Mesodermal cell (in vitro differentiated cells): ENCODE measurements at regions not wholly inside any gene's neighbourhood (a gene's known extent, or its start where the extent isn't known, plus 50 kb on each side); places are given as distances from the start of the nearest gene placed in this dataset.
"Not testable (repeated sequence)": the region's sequence is repeated elsewhere in the genome, so short reads cannot be mapped to it uniquely, and the experiment has no call there.

Experiments
- H3K27ac ChIP-seq: 2 replicates; pipeline ENCODE4 v1.7.0; 2013; ENCODE audit warnings: mild to moderate bottlenecking, low read depth, low read length, moderate library complexity; ENCODE audit not compliant: severe bottlenecking
- H3K36me3 ChIP-seq: 2 replicates; pipeline ENCODE4 v1.7.1; 2013; ENCODE audit warnings: mild to moderate bottlenecking, low read length, moderate library complexity; ENCODE audit not compliant: control insufficient read depth, insufficient read depth
- H3K4me1 ChIP-seq: one replicate; pipeline ENCODE4 v1.7.1; 2013; ENCODE audit warnings: mild to moderate bottlenecking, low read length; ENCODE audit not compliant: insufficient read depth, control insufficient read depth, poor library complexity, severe bottlenecking
- H3K4me3 ChIP-seq: 2 replicates; pipeline ENCODE4 v1.7.0; 2013; ENCODE audit warnings: low read length, control low read depth, mild to moderate bottlenecking; ENCODE audit not compliant: insufficient read depth, poor library complexity, severe bottlenecking; ENCODE audit errors: extremely low read depth
- H3K9me3 ChIP-seq: 2 replicates; pipeline ENCODE4 v1.7.1; 2013; ENCODE audit warnings: mild to moderate bottlenecking, low read length, moderate library complexity; ENCODE audit not compliant: control insufficient read depth
- WGBS, 2 experiments: methylation state at CpG; one replicate each; pipeline ENCODE4 v1.1.5; 2013; ENCODE audit warnings: missing lambda C conversion rate in 2 of 2; ENCODE audit not compliant: insufficient coverage in 2 of 2; 5-methylcytosine and 5-hydroxymethylcytosine counted together

DNA sequence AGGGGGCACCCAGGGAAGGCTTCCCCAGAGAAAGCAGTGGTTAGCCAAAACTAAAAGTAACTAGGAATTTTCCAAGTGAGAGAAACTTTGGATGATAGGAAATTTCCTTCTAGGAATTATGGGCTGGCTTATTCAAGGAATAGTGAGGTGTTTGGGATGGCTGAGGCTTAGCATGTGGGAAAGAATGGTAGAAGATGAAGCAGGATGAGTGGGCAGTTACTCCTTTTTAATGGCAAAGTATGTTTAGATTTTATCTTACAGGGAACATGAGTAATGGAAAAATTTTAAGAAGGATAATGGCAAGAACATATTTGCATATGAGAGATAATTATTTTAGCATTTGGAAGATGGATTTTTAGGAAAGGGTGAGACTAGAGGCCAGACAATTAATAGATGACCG is 197.6 kb downstream of the SLC38A4 start:
- WGBS, 2 experiments = 86 to 100% methylated on average over 1 of the region's 1 CpG
- H3K27ac ChIP-seq = no peak overlapping the region
- no peaks in the 10 kb centered on the region for H3K4me1 ChIP-seq
- H3K9me3 ChIP-seq = no peaks in the 10 kb centered on the region
- no peaks in the 10 kb centered on the region for H3K36me3 ChIP-seq
- H3K4me3 ChIP-seq = no peak overlapping the region

DNA sequence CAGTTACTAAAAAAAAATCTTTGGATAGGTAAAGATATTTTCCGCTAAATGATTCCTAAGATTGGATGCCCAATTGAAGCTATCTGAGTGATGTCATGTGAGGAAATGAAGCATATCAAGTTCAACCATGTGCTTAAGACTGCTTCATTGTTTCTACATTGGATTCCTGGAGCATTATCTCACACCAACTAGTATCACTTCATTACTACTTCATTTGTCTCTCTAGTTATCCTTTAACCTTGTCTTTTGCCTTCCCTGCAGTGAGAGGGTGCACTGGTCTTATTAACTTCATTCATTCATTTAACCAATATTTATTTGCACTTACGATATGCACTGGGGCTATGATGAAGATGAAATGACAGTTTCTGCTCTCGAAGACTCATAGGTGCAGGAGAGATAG is 198.1 kb downstream of the SLC38A4 start:
- no peak overlapping the region for H3K27ac ChIP-seq
- no peak overlapping the region for H3K4me3 ChIP-seq
- no peaks in the 10 kb centered on the region for H3K4me1 ChIP-seq
- 100% methylated on average over 2 of the region's 3 CpGs; no CpG with 5 or more reads in 1 of the 2 experiments for WGBS, 2 experiments
- H3K36me3 ChIP-seq = no peaks in the 10 kb centered on the region
- H3K9me3 ChIP-seq = no peaks in the 10 kb centered on the region

DNA sequence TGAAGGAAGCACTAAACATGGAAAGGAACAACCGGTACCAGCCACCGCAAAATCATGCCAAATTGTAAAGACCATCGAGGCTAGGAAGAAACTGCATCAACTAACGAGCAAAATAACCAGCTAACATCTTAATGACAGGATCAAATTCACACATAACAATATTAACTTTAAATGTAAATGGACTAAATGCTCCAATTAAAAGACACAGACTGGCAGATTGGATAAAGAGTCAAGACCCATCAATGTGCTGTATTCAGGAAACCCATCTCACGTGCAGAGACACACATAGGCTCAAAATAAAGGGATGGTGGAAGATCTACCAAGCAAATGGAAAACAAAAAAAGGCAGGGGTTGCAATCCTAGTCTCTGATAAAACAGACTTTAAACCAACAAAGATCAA is 206.3 kb downstream of the SLC38A4 start:
- not testable (repeated sequence) for H3K4me1 ChIP-seq, H3K9me3 ChIP-seq, H3K4me3 ChIP-seq, H3K36me3 ChIP-seq, H3K27ac ChIP-seq
- no CpG with 5 or more reads among the region's 5 CpGs for WGBS, 2 experiments

DNA sequence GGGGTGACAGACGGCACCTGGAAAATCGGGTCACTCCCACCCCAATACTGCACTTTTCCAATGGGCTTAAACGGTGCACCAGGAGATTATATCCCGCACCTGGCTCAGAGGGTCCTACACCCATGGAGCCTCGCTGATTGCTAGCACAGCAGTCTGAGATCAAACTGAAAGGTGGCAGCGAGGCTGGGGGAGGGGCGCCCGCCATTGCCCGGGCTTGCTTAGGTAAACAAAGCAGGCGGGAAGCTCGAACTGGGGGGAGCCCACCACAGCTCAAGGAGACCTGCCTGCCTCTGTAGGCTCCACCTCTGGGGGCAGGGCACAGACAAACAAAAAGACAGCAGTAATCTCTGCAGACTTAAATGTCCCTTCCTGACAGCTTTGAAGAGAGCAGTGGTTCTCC is 208.1 kb downstream of the SLC38A4 start:
- H3K4me3 ChIP-seq, H3K27ac ChIP-seq, H3K4me1 ChIP-seq, H3K9me3 ChIP-seq, H3K36me3 ChIP-seq: not testable (repeated sequence)
- WGBS, 2 experiments = 91 to 95% methylated on average over 8 to 9 of the region's 11 CpGs

DNA sequence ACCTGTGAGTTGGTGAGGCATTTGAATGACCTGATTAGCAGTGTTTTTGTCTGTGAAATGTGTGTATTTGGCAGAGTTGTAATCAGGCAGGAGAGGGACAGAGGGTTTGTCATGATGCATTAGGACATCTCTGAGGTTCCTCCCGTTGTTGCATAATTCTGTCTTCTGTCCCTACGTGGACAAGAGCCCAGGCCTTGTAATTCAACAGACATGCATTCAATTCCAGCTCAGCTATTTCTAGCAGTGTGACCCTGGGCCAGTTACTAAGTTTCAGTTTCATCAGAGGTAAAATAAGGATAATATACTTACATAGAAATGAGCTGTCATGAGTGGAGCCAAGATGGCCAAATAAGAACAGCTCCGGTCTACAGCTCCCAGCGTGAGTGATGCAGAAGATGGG is 208.6 kb downstream of the SLC38A4 start:
- H3K27ac ChIP-seq = no peak overlapping the region
- H3K4me3 ChIP-seq = no peak overlapping the region
- H3K4me1 ChIP-seq = no peaks in the 10 kb centered on the region
- no peaks in the 10 kb centered on the region for H3K36me3 ChIP-seq
- WGBS, 2 experiments = 72 to 76% methylated on average over 2 of the region's 4 CpGs
- H3K9me3 ChIP-seq = peaks cover 5% of the 10 kb centered on the region

DNA sequence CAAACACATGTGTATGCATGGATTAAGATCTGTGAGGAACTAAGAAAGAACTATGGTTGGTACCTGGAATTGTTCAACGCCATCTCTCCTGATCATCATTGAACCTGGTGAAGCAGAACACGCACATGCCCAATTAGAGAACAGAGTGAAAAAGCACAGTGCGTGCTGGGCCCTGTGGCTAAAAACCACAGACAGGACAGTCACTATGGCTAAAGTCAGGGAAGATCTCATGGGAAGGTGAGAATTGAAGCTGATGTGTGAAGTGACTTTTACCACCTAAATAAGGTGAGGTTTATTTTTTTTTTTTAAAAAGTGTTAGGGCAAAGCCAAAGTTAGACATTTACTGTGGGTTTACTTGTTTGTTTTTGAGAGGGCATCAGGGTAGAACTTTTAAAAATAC is 215.0 kb downstream of the SLC38A4 start:
- Histone ChIP-seq H3K36me3 (no peaks in the 10 kb centered on the region), H3K4me3 (no peak overlapping the region), H3K27ac (no peak overlapping the region), H3K4me1 (no peaks in the 10 kb centered on the region), H3K9me3 (no peaks in the 10 kb centered on the region)
- 96 to 97% methylated on average over 3 of the region's 3 CpGs for WGBS, 2 experiments

DNA sequence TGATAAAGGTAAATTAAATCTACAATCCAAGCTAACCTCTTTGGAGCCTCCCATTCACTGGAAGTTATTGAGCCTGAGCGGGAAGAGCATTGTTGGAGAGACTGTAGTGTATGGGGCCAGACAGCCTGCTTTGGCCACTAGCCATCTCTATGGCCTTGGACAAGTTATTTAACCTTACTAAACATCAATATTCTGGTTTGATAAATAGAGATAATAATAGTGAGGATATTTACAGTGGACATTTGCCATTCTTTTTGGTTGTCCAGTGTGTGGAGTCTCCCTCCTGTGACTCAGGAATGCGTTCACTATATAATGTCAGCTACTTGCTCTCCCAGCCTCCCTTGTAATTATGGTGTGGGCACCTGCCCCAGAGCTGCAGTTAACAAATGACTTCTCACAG is 216.1 kb downstream of the SLC38A4 start:
- H3K36me3 ChIP-seq = no peaks in the 10 kb centered on the region
- no peak overlapping the region for H3K4me3 ChIP-seq
- no peaks in the 10 kb centered on the region for H3K4me1 ChIP-seq
- no peaks in the 10 kb centered on the region for H3K9me3 ChIP-seq
- 100% methylated on average over 1 of the region's 2 CpGs for WGBS, 2 experiments
- H3K27ac ChIP-seq = no peak overlapping the region

DNA sequence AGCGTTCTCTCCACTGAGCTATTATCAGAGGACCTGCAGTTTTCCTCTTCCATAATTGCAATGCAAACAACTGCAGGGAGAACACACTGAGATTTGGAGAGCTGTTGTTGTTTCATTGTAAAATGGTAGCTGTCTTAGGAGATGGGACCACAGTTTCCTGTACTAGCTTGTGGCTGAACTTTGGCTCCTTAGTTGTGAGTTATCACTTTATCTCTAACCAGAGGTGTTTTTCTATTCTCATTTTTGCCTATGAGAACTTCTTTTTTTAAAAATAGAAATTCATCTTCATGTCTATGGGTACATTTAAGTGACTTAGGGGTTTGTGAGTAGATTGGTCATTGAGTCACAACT is 216.5 kb downstream of the SLC38A4 start:
- WGBS, 2 experiments = no CpG with 5 or more reads among the region's 1 CpG
- no peak overlapping the region for H3K4me3 ChIP-seq

DNA sequence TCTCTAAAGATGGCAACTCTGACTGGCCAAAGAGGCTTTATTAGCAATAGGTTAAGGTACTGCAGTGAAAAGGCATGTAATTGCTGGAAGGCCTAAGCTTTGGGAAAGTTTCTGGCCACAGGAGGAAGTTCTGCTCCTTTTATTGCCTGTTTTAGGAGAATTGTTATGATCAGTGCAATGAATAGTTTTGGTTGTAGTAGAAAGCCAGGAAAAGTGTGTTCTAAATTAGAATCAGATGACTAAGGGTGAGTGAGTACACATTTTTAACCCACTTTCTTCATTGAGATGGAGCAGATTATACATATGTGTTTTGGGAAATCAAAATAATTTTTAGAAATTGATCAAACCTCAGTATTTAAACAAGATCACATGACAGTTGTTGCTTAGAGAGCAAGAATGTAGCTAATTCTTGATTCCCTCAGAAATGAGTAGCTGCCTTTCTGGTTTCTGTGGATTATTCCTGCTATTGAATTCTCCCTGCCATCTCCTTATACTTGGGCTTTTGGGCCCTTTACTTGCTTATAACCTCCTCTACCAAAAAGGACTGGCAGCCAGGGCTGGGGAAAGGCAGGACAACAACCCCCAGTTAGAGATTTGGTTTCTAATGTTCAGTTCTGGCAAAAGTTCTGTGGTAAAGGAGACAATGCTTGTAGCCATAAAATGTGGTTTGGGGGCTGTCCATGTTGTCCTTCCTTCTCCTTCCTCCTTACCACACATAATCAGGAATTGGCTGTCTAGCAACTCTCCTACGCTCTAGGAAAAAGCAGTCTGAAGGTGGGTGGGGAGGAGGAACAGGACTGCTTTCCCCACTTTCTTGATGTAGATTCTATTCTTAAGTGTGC is 217.1 kb downstream of the SLC38A4 start:
- H3K27ac ChIP-seq = no peak overlapping the region
- no CpG with 5 or more reads among the region's 1 CpG for WGBS, 2 experiments
- no peaks in the 10 kb centered on the region for H3K4me1 ChIP-seq

More for the DNA sequence above, 216.5 kb downstream of the SLC38A4 start:
- H3K27ac ChIP-seq = no peak overlapping the region
- H3K9me3 ChIP-seq = no peaks in the 10 kb centered on the region
- no peaks in the 10 kb centered on the region for H3K36me3 ChIP-seq
- no peaks in the 10 kb centered on the region for H3K4me1 ChIP-seq

DNA sequence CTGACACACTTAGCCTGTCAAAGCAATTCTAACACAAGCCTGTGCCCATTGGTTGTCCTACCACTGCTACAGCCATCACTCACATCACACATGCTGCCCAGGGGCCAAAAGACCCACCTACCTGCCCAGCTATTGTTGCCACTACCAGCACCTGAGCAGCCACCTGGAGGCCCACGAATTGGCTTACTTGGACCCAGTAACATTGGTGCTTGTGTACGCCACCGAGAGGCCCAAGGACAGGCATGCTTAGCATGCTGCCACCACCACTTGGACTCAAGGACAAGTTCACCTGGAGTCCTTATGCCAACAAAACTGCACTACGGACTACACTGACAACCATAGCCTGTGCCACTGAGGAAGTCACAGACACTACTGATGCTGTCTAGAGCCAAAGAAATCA is 221.1 kb downstream of the SLC38A4 start:
- WGBS, 2 experiments = 87 to 93% methylated on average over 3 to 4 of the region's 4 CpGs
- H3K4me1 ChIP-seq = no peaks in the 10 kb centered on the region
- no peak overlapping the region for H3K27ac ChIP-seq
- no peaks in the 10 kb centered on the region for H3K36me3 ChIP-seq
- H3K9me3 ChIP-seq = peaks cover 4% of the 10 kb centered on the region
- no peak overlapping the region for H3K4me3 ChIP-seq

More for the DNA sequence above, 217.1 kb downstream of the SLC38A4 start:
- Histone ChIP-seq H3K9me3 (no peaks in the 10 kb centered on the region), H3K4me3 (no peak overlapping the region), H3K36me3 (no peaks in the 10 kb centered on the region)

DNA sequence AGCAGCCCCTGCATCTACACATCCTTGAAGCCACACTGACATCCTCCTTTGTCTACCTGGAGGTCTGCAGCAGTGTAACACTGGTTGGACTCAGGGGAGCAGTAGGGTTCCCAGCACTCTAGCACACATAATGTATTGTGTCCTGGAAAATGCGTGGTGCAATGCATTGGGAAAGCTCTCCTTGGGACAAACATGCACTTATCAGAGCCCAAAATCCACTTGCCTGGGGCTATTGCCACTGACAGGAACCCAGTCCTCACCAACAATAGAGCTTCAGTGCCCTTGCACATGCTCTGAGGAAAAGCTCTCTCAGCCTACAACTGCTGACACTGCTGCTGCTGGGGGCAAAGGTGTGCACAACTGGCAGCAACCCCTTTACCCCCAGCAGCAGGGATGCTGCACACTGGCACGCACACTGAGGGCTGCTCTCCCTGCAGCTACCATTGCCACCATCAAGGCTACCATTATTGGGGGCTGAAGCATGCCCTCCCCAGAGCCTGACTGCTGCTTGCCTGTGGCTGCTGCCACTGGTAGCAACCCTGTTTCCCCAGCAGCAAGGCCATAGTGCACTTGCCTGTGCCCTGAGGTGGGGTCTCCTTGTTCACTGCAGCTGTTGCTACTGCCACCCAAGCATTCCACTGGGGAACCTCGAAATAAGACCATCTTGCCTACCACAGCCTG is 221.9 kb downstream of the SLC38A4 start:
- Histone ChIP-seq H3K4me1 (no peaks in the 10 kb centered on the region), H3K9me3 (peaks cover 4% of the 10 kb centered on the region), H3K27ac (no peak overlapping the region), H3K36me3 (no peaks in the 10 kb centered on the region), H3K4me3 (no peak overlapping the region)
- 91 to 93% methylated on average over 2 to 3 of the region's 3 CpGs for WGBS, 2 experiments
